ENCODE measurements at regions not wholly inside any gene's neighbourhood (a gene's known extent, or its start where the extent isn't known, plus 50 kb on each side); places are given as distances from the start of the nearest gene placed in this dataset.

DNA sequence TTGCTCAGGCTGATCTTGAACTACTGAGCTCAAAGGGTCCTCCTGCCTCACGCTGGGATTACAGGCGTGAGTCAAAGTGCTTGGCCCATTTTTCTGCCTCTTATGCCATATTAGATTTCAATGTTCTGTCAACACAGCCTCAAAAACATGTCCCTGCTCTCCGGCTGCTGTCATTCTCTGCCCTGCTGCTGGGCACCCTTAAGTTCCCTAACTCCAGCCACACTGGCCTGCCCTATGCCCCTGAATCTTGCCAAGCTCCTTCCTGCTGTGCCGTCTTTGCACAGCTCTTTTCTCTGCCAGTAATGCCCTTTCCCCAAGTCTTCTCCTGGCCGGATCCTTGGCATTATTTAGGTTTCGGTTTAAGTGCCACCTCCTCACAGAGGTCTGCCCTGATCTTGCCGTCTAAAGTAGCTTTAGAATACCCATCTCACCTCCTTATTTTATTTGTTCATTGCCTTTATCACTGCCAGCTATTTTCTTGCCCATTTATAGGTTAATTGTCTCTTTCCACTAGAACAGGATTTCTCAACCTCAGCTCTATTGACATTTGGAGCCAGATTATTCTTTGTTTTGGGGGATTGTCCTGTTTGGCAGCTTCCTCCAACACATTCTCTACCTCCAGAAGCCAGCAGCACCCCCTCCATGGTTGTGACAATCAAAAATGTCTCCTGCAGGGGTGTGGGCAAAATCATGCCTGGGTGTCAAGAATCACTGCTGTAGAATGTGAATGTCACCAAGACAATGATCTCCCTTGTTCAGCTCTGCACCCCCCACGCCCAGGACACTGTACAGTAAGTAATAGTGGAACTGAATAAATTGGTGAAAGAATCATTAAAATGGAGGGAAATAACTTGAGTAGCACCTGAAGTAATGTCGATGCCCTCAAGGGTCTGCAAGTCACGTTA, 168.2 kb downstream of the CYLD start:
- TF ChIP-seq, protein P1, sequence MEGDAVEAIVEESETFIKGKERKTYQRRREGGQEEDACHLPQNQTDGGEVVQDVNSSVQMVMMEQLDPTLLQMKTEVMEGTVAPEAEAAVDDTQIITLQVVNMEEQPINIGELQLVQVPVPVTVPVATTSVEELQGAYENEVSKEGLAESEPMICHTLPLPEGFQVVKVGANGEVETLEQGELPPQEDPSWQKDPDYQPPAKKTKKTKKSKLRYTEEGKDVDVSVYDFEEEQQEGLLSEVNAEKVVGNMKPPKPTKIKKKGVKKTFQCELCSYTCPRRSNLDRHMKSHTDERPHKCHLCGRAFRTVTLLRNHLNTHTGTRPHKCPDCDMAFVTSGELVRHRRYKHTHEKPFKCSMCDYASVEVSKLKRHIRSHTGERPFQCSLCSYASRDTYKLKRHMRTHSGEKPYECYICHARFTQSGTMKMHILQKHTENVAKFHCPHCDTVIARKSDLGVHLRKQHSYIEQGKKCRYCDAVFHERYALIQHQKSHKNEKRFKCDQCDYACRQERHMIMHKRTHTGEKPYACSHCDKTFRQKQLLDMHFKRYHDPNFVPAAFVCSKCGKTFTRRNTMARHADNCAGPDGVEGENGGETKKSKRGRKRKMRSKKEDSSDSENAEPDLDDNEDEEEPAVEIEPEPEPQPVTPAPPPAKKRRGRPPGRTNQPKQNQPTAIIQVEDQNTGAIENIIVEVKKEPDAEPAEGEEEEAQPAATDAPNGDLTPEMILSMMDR (IDR thresholded peaks at IDR 0.05) = no peak
- no peak for TF ChIP-seq POLR2A (IDR thresholded peaks at IDR 0.05)
